GM12878 (cell line): ENCODE measurements at regions not wholly inside any gene's neighbourhood (a gene's known extent, or its start where the extent isn't known, plus 50 kb on each side); places are given as distances from the start of the nearest gene placed in this dataset.

Source experiments
- CHD2 ChIP-seq: IDR thresholded peaks from 2 replicates; pipeline ENCODE4 v1.6.1; 2011; ENCODE audit warnings: low read depth, low read length, improper control_type of control experiment, borderline replicate concordance
- CTCF ChIP-seq, 3 experiments: IDR thresholded peaks in 2 of 3; conservative IDR thresholded peaks in 1 of 3; 2 replicates each; pipeline ENCODE4 v1.5.1; 2011; ENCODE audit warnings: low read depth in 3 of 3, low read length in 3 of 3, mild to moderate bottlenecking in 3 of 3, control low read depth in 2 of 3, moderate library complexity in 2 of 3, inconsistent platforms in 1 of 3, mixed read lengths in 1 of 3; ENCODE audit not compliant: control insufficient read depth in 2 of 3, insufficient read depth in 1 of 3; ENCODE audit errors: extremely low read depth in 1 of 3
- DPF2 ChIP-seq: fragments of 450-650 bp; IDR thresholded peaks from 2 replicates; pipeline ENCODE4 v1.6.1; 2017; ENCODE audit warnings: mild to moderate bottlenecking
- JUNB ChIP-seq: IDR thresholded peaks from 2 replicates; pipeline ENCODE4 v1.6.1; 2016; ENCODE audit warnings: antibody characterized with exemption, mild to moderate bottlenecking
- NR2C2 ChIP-seq: IDR thresholded peaks from 2 replicates; pipeline ENCODE4 v1.6.1; 2011; ENCODE audit warnings: borderline replicate concordance, low read depth; ENCODE audit not compliant: control insufficient read depth, insufficient read length
- PBX3 ChIP-seq: IDR thresholded peaks from 2 replicates; pipeline ENCODE4 v1.6.1; 2011; ENCODE audit warnings: mild to moderate bottlenecking, low read depth, low read length, moderate library complexity; ENCODE audit not compliant: insufficient replicate concordance
- SIN3A ChIP-seq: IDR thresholded peaks from 2 replicates; pipeline ENCODE4 v1.6.1; 2012; ENCODE audit warnings: low read depth, low read length, improper control_type of control experiment
- USF2 ChIP-seq: IDR thresholded peaks from 2 replicates; pipeline ENCODE4 v1.6.1; 2011; ENCODE audit warnings: low read depth, low read length, improper control_type of control experiment, borderline replicate concordance
- ZNF384 ChIP-seq: IDR thresholded peaks from 2 replicates; pipeline ENCODE4 v1.6.1; 2012; ENCODE audit warnings: low read depth, mild to moderate bottlenecking, low read length, improper control_type of control experiment, borderline replicate concordance

GRCh38 chr3:63128380-63128779 lies 149.7 kb upstream of the SYNPR start:
- TF ChIP-seq CHD2 (no peak), ZNF384 (no peak), DPF2 (no peak), PBX3 (no peak), JUNB (no peak), SIN3A (no peak), CTCF (IDR thresholded peaks at IDR 0.05 in 2 of 3, conservative IDR thresholded peaks at IDR 0.05 in 1 of 3; ENCODE audit: control insufficient read depth in 2 of 3, extremely low read depth in 1 of 3, insufficient read depth in 1 of 3, low read depth in 3 of 3, low read length in 3 of 3) (no peak), USF2 (no peak), NR2C2 (no peak)
